OCI-LY1 (cell line): ENCODE measurements at regions not wholly inside any gene's neighbourhood (a gene's known extent, or its start where the extent isn't known, plus 50 kb on each side); places are given as distances from the start of the nearest gene placed in this dataset.

Experiments
- CTCF ChIP-seq: fragments of 200-600 bp; sonication (generic), shearing (Covaris generic); IDR thresholded peaks from 2 replicates; pipeline ENCODE4 v1.5.1; 2017; ENCODE audit warnings: mild to moderate bottlenecking, antibody characterized with exemption, low read length, moderate library complexity, mixed read lengths
- EZH2 ChIP-seq: fragments of 200-600 bp; sonication (generic), shearing (Covaris generic); IDR thresholded peaks from 2 replicates; pipeline ENCODE4 v1.8.0; 2017; ENCODE audit warnings: borderline replicate concordance, mixed run types, mild to moderate bottlenecking, antibody characterized with exemption, low read length, moderate library complexity, mixed read lengths

GRCh38 chr6:9467741-9468140, 947.1 kb downstream of the TFAP2A start:
- TF ChIP-seq EZH2: no peak
- TF ChIP-seq CTCF: no peak
